Upper lobe of left lung (tissue), 4 donors: ENCODE measurements at regions not wholly inside any gene's neighbourhood (a gene's known extent, or its start where the extent isn't known, plus 50 kb on each side); places are given as distances from the start of the nearest gene placed in this dataset.

Source experiments
- POLR2A ChIP-seq, 4 donors: fragments of 450-650 bp; IDR thresholded peaks; one replicate each; pipeline ENCODE4 v1.5.1; 2016 to 2017; ENCODE audit warnings: antibody characterized with exemption in 4 of 4, mild to moderate bottlenecking in 2 of 4
- POLR2AphosphoS5 ChIP-seq, 2 donors: sonication (generic); formaldehyde crosslinking; IDR thresholded peaks; one replicate each; pipeline ENCODE4 v1.5.1; 2017; ENCODE audit warnings: antibody characterized with exemption in 2 of 2
- TF ChIP-seq, protein P1 (sequence below), 6 experiments: fragments of 450-650 bp in 4 of 6; fragments of 200-600 bp in 2 of 6; sonication (generic) in 2 of 6; IDR thresholded peaks; one replicate each; pipeline ENCODE4 v1.5.1; 2016 to 2019; ENCODE audit warnings: antibody characterized with exemption in 6 of 6

DNA sequence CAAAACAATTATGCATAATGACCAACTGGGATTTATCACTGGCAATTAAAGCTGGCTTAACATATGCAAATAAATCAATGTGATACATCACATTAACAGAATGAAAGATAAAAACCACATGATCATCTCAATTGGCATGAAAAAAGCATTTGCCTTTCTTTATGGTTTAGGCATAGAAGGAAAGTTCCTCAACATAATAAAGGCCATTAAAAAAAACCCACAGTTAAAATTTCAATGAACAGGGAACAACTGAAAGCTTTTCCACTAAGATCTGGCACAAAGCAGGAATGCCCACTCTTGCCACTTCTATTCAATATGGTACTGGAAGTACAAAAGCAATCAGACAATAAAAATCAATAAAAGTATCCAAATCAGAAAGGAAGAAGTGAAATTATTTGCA is 151.2 kb upstream of the CD180 start:
- TF ChIP-seq, protein P1, sequence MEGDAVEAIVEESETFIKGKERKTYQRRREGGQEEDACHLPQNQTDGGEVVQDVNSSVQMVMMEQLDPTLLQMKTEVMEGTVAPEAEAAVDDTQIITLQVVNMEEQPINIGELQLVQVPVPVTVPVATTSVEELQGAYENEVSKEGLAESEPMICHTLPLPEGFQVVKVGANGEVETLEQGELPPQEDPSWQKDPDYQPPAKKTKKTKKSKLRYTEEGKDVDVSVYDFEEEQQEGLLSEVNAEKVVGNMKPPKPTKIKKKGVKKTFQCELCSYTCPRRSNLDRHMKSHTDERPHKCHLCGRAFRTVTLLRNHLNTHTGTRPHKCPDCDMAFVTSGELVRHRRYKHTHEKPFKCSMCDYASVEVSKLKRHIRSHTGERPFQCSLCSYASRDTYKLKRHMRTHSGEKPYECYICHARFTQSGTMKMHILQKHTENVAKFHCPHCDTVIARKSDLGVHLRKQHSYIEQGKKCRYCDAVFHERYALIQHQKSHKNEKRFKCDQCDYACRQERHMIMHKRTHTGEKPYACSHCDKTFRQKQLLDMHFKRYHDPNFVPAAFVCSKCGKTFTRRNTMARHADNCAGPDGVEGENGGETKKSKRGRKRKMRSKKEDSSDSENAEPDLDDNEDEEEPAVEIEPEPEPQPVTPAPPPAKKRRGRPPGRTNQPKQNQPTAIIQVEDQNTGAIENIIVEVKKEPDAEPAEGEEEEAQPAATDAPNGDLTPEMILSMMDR (IDR thresholded peaks at IDR 0.05), result no peak
- TF ChIP-seq POLR2AphosphoS5 (IDR thresholded peaks at IDR 0.05) (no peak), POLR2A (IDR thresholded peaks at IDR 0.05) (no peak)
